Tibial nerve (tissue), 4 donors: ENCODE measurements at regions not wholly inside any gene's neighbourhood (a gene's known extent, or its start where the extent isn't known, plus 50 kb on each side); places are given as distances from the start of the nearest gene placed in this dataset.
A peak's percentile ranks its signal among the peaks of the same experiment; 100 is the strongest.
"Not testable (repeated sequence)": the region's sequence is repeated elsewhere in the genome, so short reads cannot be mapped to it uniquely, and the experiment has no call there.

ENCODE experiments used
- DNase-seq, 2 donors: peaks; one replicate each; pipeline ENCODE4 v3.0.0-alpha.2; 2019; ENCODE audit warnings: low spot score in 2 of 2
- H3K27ac ChIP-seq, 4 donors: fragments of 200-600 bp; sonication (generic) in 3 of 4; one replicate each; pipeline ENCODE4 v1.5.1; 2017 to 2019; ENCODE audit warnings: mild to moderate bottlenecking in 1 of 4
- H3K27me3 ChIP-seq, 2 donors: fragments of 200-600 bp; sonication (generic) in 1 of 2; one replicate each; pipeline versions ENCODE4 v1.5.1 to v1.6.0; 2017 to 2019
- H3K36me3 ChIP-seq, 3 donors: fragments of 200-600 bp; sonication (generic); one replicate each; pipeline ENCODE4 v1.5.1; 2018 to 2019
- H3K4me1 ChIP-seq, 4 donors: fragments of 200-600 bp; sonication (generic) in 3 of 4; one replicate each; pipeline ENCODE4 v1.5.1; 2017 to 2019
- H3K4me3 ChIP-seq, 4 donors: fragments of 200-600 bp; sonication (generic) in 3 of 4; one replicate each; pipeline ENCODE4 v1.5.1; 2017 to 2019; ENCODE audit warnings: mild to moderate bottlenecking in 1 of 4, moderate library complexity in 1 of 4
- H3K9me3 ChIP-seq, 4 donors: fragments of 200-600 bp; sonication (generic) in 3 of 4; one replicate each; pipeline ENCODE4 v1.5.1; 2017 to 2019
- CTCF ChIP-seq, 5 experiments: fragments of 200-600 bp in 3 of 5; fragments of 450-650 bp in 2 of 5; sonication (generic) in 3 of 5; IDR thresholded peaks; one replicate each; pipeline ENCODE4 v1.5.1; 2016 to 2019; ENCODE audit warnings: antibody characterized with exemption in 5 of 5, mild to moderate bottlenecking in 3 of 5, moderate library complexity in 2 of 5
- EP300 ChIP-seq, 2 donors: sonication (generic); formaldehyde crosslinking; IDR thresholded peaks; one replicate each; pipeline ENCODE4 v1.6.1; 2017; ENCODE audit warnings: antibody characterized with exemption in 2 of 2, mild to moderate bottlenecking in 1 of 2
- POLR2A ChIP-seq, 2 donors: fragments of 450-650 bp; IDR thresholded peaks; one replicate each; pipeline ENCODE4 v1.6.1; 2017; ENCODE audit warnings: antibody characterized with exemption in 2 of 2, mild to moderate bottlenecking in 2 of 2, moderate library complexity in 2 of 2
- WGBS, 2 donors: methylation state at CpG; one replicate each; pipeline ENCODE4 v1.1.5; 2018; 5-methylcytosine and 5-hydroxymethylcytosine counted together

- no peaks in the 10 kb centered on the region for H3K4me1 ChIP-seq
- no peaks in the 10 kb centered on the region for H3K36me3 ChIP-seq
- 56 to 79% methylated on average over 5 of the region's 5 CpGs for WGBS, 2 donors
- H3K4me3 ChIP-seq, result no peak overlapping the region
- TF ChIP-seq POLR2A (IDR thresholded peaks at IDR 0.05) (no peak), EP300 (IDR thresholded peaks at IDR 0.05) (no peak), CTCF (IDR thresholded peaks at IDR 0.05) (no peak)
- DNase-seq, result no peak
- no peaks in the 10 kb centered on the region for H3K9me3 ChIP-seq
- H3K27me3 ChIP-seq, result peaks cover 0 to 15% of the 10 kb centered on the region in 2 donors
- no peak overlapping the region for H3K27ac ChIP-seq
Observed at GRCh38 chrX:41019041-41019392, 66.2 kb upstream of the USP9X start.

DNA sequence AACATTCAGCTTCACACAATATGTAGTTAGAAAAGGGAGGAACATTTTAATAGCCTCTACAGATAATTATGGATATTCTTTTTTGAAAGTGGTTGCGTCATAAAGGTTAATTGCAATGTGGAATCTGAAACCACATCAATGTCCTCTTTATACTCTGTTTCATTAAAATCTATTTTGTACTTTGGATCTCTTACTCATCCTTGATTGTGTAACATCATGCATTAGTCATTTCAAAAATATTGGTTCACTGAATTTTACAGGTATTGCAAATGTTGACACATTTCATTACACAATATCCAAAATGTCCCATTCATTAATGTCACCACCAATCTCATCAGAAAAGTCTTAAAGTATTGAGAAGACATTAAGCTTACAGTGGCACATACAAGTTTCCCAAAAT is 62.7 kb upstream of the USP9X start:
- peaks cover 0 to 7% (median 0%) of the 10 kb centered on the region in 4 donors for H3K4me1 ChIP-seq
- no peak overlapping the region for H3K4me3 ChIP-seq
- DNase-seq, result no peak
- TF ChIP-seq CTCF (IDR thresholded peaks at IDR 0.05), result no peak
- TF ChIP-seq POLR2A (IDR thresholded peaks at IDR 0.05), result no peak
- TF ChIP-seq EP300 (IDR thresholded peaks at IDR 0.05), result peak in 1 of 2 donors; percentile 15
- WGBS, 2 donors, result 63 to 67% methylated on average over 1 of the region's 1 CpG
- no peaks in the 10 kb centered on the region for H3K9me3 ChIP-seq
- H3K36me3 ChIP-seq, result no peaks in the 10 kb centered on the region
- peaks cover 0 to 21% of the 10 kb centered on the region in 2 donors for H3K27me3 ChIP-seq
- H3K27ac ChIP-seq, result no peak overlapping the region

GRCh38 chrX:41023098-41023497 is 62.1 kb upstream of the USP9X start:
- WGBS, 2 donors, result 93 to 96% methylated on average over 3 of the region's 3 CpGs
- no peak overlapping the region for H3K27ac ChIP-seq
- H3K27me3 ChIP-seq, result peaks cover 0 to 26% of the 10 kb centered on the region in 2 donors
- H3K4me1 ChIP-seq, result peaks cover 0 to 11% (median 0%) of the 10 kb centered on the region in 4 donors
- no peak for DNase-seq
- TF ChIP-seq CTCF (IDR thresholded peaks at IDR 0.05) (no peak), POLR2A (IDR thresholded peaks at IDR 0.05) (no peak), EP300 (IDR thresholded peaks at IDR 0.05) (no peak)
- no peaks in the 10 kb centered on the region for H3K36me3 ChIP-seq
- H3K4me3 ChIP-seq, result no peak overlapping the region
- H3K9me3 ChIP-seq, result no peaks in the 10 kb centered on the region

GRCh38 chrX:41024335-41024734 is 60.9 kb upstream of the USP9X start:
- not testable (repeated sequence) for H3K4me3 ChIP-seq, H3K27ac ChIP-seq, DNase-seq, H3K36me3 ChIP-seq, H3K9me3 ChIP-seq
- WGBS, 2 donors, result 68 to 76% methylated on average over 3 of the region's 3 CpGs
- Histone ChIP-seq H3K27me3 (peaks cover 0 to 27% of the 10 kb centered on the region in 2 donors), H3K4me1 (peaks cover 0 to 11% (median 0%) of the 10 kb centered on the region in 4 donors)

- no peaks in the 10 kb centered on the region for H3K36me3 ChIP-seq
- WGBS, 2 donors, result 82 to 89% methylated on average over 6 of the region's 6 CpGs
- TF ChIP-seq EP300 (IDR thresholded peaks at IDR 0.05), result no peak
- no peak for TF ChIP-seq CTCF (IDR thresholded peaks at IDR 0.05)
- no peak for TF ChIP-seq POLR2A (IDR thresholded peaks at IDR 0.05)
Observed at GRCh38 chrX:41024755-41025154, 60.5 kb upstream of the USP9X start.

More at GRCh38 chrX:41024755-41025154, 60.5 kb upstream of the USP9X start:
- peaks cover 0 to 31% of the 10 kb centered on the region in 2 donors for H3K27me3 ChIP-seq
- no peak overlapping the region for H3K4me3 ChIP-seq
- no peak for DNase-seq
- H3K9me3 ChIP-seq, result no peaks in the 10 kb centered on the region
- H3K27ac ChIP-seq, result no peak overlapping the region
- peaks cover 0 to 11% (median 0%) of the 10 kb centered on the region in 4 donors for H3K4me1 ChIP-seq
